ENCODE measurements at regions not wholly inside any gene's neighbourhood (a gene's known extent, or its start where the extent isn't known, plus 50 kb on each side); places are given as distances from the start of the nearest gene placed in this dataset.

DNA sequence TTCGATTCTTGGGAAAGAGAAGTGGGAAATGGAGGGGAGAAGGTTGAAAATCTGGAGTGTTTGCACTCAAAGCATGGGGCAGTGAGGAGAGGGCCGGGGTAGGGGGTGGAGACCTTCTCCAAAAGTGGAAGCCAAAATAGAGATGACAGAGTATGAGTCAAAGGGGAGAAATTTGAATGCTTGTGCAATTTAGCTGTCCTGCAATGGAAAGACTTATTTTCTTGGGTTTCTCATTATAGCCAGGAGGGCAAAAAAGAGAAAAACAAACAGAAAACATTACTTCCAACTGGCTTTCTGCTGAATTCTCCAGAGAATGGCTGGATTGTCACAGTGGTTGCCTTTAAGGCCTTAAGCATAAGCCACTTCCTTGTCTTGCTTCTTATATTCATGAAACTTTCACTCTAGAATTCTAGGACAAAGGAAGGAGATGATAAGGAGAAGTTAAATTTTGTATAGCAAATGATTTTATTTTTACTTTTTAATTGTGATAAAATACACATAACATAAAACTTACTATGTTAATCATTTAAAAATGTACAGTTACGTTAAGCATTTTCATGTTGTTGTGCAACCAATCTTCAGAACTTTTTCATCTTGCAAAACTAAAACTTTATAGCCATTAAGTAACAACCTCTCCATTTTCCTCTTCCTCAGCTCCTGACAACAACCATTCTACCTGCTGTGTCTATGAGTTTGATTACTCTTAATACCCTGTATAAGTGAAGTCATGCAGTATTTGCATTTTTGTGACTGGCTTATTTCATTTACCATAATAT lies 100.2 kb downstream of the GPR85 start:
- TF ChIP-seq GATA3 (IDR thresholded peaks at IDR 0.05; ENCODE audit: low read depth, low read length) (no peak), GATA2 (IDR thresholded peaks at IDR 0.05; ENCODE audit: low read depth, low read length) (no peak)

Measured in SH-SY5Y (cell line).